Heart right ventricle (tissue), 16 donors: ENCODE measurements at regions not wholly inside any gene's neighbourhood (a gene's known extent, or its start where the extent isn't known, plus 50 kb on each side); places are given as distances from the start of the nearest gene placed in this dataset.
"Not testable (repeated sequence)": the region's sequence is repeated elsewhere in the genome, so short reads cannot be mapped to it uniquely, and the experiment has no call there.

ENCODE experiments used
- ATAC-seq, 8 donors: fragments of 200-7000 bp; cut with Tn5 transposase; one replicate each; pipeline ENCODE4 v1.9.1; 2020; ENCODE audit warnings: mild to moderate bottlenecking in 8 of 8, moderate library complexity in 8 of 8, moderate number of reproducible peaks in 1 of 8
- DNase-seq, 2 donors: peaks; one replicate each; pipeline ENCODE4 v3.0.0-alpha.2; 2020
- H3K27ac ChIP-seq, 10 donors: fragments of 200-600 bp; sonication (generic) in 2 of 10; one replicate each; pipeline versions ENCODE4 v1.5.0 to v1.8.0; 2020 to 2022; ENCODE audit warnings: mild to moderate bottlenecking in 3 of 10
- H3K27me3 ChIP-seq, 7 donors: fragments of 200-600 bp; one replicate each; pipeline ENCODE4 v1.8.0; 2021 to 2022; ENCODE audit warnings: mild to moderate bottlenecking in 2 of 7
- H3K36me3 ChIP-seq, 9 donors: fragments of 200-600 bp; sonication (generic) in 1 of 9; one replicate each; pipeline versions ENCODE4 v1.5.0 to v1.8.0; 2020 to 2022; ENCODE audit warnings: mild to moderate bottlenecking in 2 of 9
- H3K4me1 ChIP-seq, 9 donors: fragments of 200-600 bp; sonication (generic) in 1 of 9; one replicate each; pipeline versions ENCODE4 v1.5.0 to v1.8.0; 2020 to 2022; ENCODE audit warnings: mild to moderate bottlenecking in 4 of 9
- H3K4me3 ChIP-seq, 10 donors: fragments of 200-600 bp; sonication (generic) in 2 of 10; one replicate each; pipeline versions ENCODE4 v1.5.0 to v1.8.0; 2020 to 2022; ENCODE audit warnings: mild to moderate bottlenecking in 7 of 10, moderate library complexity in 2 of 10
- H3K9me3 ChIP-seq, 11 donors: fragments of 200-600 bp in 10 of 11; sonication (generic) in 2 of 11; one replicate each; pipeline versions ENCODE4 v1.5.0 to v1.8.0; 2013 to 2022; ENCODE audit warnings: mild to moderate bottlenecking in 2 of 11, control low read depth in 1 of 11, moderate library complexity in 1 of 11
- CTCF ChIP-seq, 9 donors: fragments of 200-600 bp; sonication (generic) in 2 of 9; IDR thresholded peaks; one replicate each; pipeline versions ENCODE4 v1.5.0 to v1.8.0; 2021 to 2022; ENCODE audit warnings: antibody characterized with exemption in 9 of 9, mild to moderate bottlenecking in 5 of 9, moderate library complexity in 1 of 9
- WGBS, 2 donors: extraction: QIAGEN DNeasy Blood & Tissue Kit; methylation state at CpG; one replicate each; pipeline ENCODE4 v1.1.7; 2013; ENCODE audit warnings: inconsistent platforms in 1 of 2; 5-methylcytosine and 5-hydroxymethylcytosine counted together
- intact Hi-C, 10 donors: fragments of 100-400 bp; cut with DNase I; formaldehyde crosslinking; loops; one replicate each; pipeline versions ENCODE4 v1.11.1 to v1.14.2; 2022
- donor health status: Arrhythmogenic right ventricular cardiomyopathy.
- donor health status: ischemic (EF 13 %, LVEDD 7.1; RV severe dilation, severe dysfunction).
- donor health status: healthy with polysubstance abuse.
- donor health status: DM: no; HTN: yes; CAD: no.
- donor health status: DM: no; HTN: no; CAD: no.
- donor health status: ischemic (EF 25% LVEDD 6.9; RV normal size, moderate dysfunction).
- donor health status: ischemic (EF 25% LVEDD 5.7; RV mildly dilated, moderate dysfunction).
- donor health status: healthy.
- donor health status: DM: yes; HTN: yes; CAD: no.
- donor health status: Ischemic cardiomyopathy.
- donor health status: ischemic (EF 35%, LVEDD 5.7; RV mildly dilated, moderate dysfunction).
- donor health status: nonischemic (EF 11% LVEDD 7.7; RV severe dilation, severe dysfunction).
- donor health status: DM: yes; HTN: yes; CAD: no.
- donor health status: PGD.
- donor health status: ischemic (EF 29% LVEDD 5.4; RV normal size, mild dysfunction).
- donor health status: nonischemic (EF 23%, LVEDD 6.1; RV moderate dilation, normal function).

- Histone ChIP-seq H3K27me3 (peaks cover 0 to 5% (median 0%) of the 10 kb centered on the region in 7 donors), H3K9me3 (no peaks in the 10 kb centered on the region), H3K4me1 (no peaks in the 10 kb centered on the region), H3K27ac (no peak overlapping the region), H3K36me3 (no peaks in the 10 kb centered on the region), H3K4me3 (no peak overlapping the region)
- intact Hi-C loops, result no loop called here
- ATAC-seq (no peak), DNase-seq (no peak)
- no peak for TF ChIP-seq CTCF (IDR thresholded peaks at IDR 0.05)
- 60 to 64% methylated on average over 8 of the region's 8 CpGs for WGBS, 2 donors
Measured at GRCh38 chr18:60067426-60068210, 167.8 kb downstream of the PMAIP1 start.

- DNase-seq (no peak), ATAC-seq (no peak)
- Histone ChIP-seq H3K27ac (no peak overlapping the region), H3K4me1 (no peaks in the 10 kb centered on the region), H3K27me3 (peaks cover 0 to 5% (median 0%) of the 10 kb centered on the region in 7 donors), H3K9me3 (no peaks in the 10 kb centered on the region), H3K4me3 (no peak overlapping the region), H3K36me3 (no peaks in the 10 kb centered on the region)
- intact Hi-C loops, result no loop called here
- TF ChIP-seq CTCF (IDR thresholded peaks at IDR 0.05), result no peak
- WGBS, 2 donors, result 59 to 66% methylated on average over 8 of the region's 8 CpGs
Measured at GRCh38 chr18:60066219-60066975, 166.6 kb downstream of the PMAIP1 start.

GRCh38 chr18:60064271-60064670 is 164.5 kb downstream of the PMAIP1 start:
- WGBS, 2 donors, result 72 to 93% methylated on average over 1 of the region's 1 CpG
- TF ChIP-seq CTCF (IDR thresholded peaks at IDR 0.05), result no peak
- H3K4me1 ChIP-seq, result no peaks in the 10 kb centered on the region
- H3K36me3 ChIP-seq, result no peaks in the 10 kb centered on the region
- ATAC-seq (no peak), DNase-seq (no peak)
- peaks cover 0 to 5% (median 0%) of the 10 kb centered on the region in 7 donors for H3K27me3 ChIP-seq
- H3K4me3 ChIP-seq, result no peak overlapping the region
- intact Hi-C loops, result no loop called here
- no peak overlapping the region for H3K27ac ChIP-seq
- no peaks in the 10 kb centered on the region for H3K9me3 ChIP-seq

GRCh38 chr18:60062831-60063230 is 163.0 kb downstream of the PMAIP1 start:
- ATAC-seq, H3K4me3 ChIP-seq, DNase-seq, H3K27ac ChIP-seq, intact Hi-C loops, H3K4me1 ChIP-seq, H3K9me3 ChIP-seq, H3K27me3 ChIP-seq, H3K36me3 ChIP-seq: not testable (repeated sequence)
- WGBS, 2 donors, result 51 to 57% methylated on average over 3 of the region's 3 CpGs

- TF ChIP-seq CTCF (IDR thresholded peaks at IDR 0.05), result no peak
- 47 to 58% methylated on average over 2 of the region's 2 CpGs for WGBS, 2 donors
- Histone ChIP-seq H3K4me1 (no peaks in the 10 kb centered on the region), H3K4me3 (no peak overlapping the region), H3K9me3 (no peaks in the 10 kb centered on the region), H3K36me3 (no peaks in the 10 kb centered on the region), H3K27ac (no peak overlapping the region), H3K27me3 (peaks cover 0 to 5% (median 0%) of the 10 kb centered on the region in 7 donors)
- ATAC-seq (no peak), DNase-seq (no peak)
- intact Hi-C loops, result no loop called here
Measured at GRCh38 chr18:60062396-60062795, 162.6 kb downstream of the PMAIP1 start.
